ENCODE measurements at regions not wholly inside any gene's neighbourhood (a gene's known extent, or its start where the extent isn't known, plus 50 kb on each side); places are given as distances from the start of the nearest gene placed in this dataset.

DNA sequence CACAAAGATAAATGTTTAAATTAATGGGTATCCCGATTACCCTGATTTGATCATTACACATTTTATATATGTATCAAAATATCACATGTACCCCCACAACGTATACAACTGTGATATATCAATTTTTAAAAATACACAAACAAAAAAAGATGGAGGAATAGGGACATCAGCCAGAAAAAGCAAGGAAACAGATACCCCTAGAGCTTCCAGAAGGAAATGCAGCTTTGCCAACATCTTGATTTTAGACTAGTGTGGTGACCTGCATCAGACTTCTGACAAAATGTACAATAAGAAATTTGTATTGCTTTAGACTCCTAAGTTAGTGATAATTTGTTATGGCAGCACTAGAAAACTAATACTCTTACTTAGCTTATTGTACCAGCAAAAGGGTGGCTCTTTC lies 483.8 kb downstream of the TUSC7 start:
- Histone ChIP-seq H3K27me3 (ENCODE audit: insufficient read depth, low read depth) (no peaks in the 10 kb centered on the region), H3K4me2 (no peak overlapping the region), H4K20me1 (ENCODE audit: insufficient read depth) (no peaks in the 10 kb centered on the region), H3K4me1 (ENCODE audit: low read depth, poor library complexity, severe bottlenecking) (no peaks in the 10 kb centered on the region), H3K79me2 (ENCODE audit: insufficient read depth, low read depth) (no peaks in the 10 kb centered on the region), H2AFZ (ENCODE audit: low read depth) (no peak overlapping the region), H3K27ac (no peak overlapping the region), H3K4me3 (IDR thresholded peaks at IDR 0.05; ENCODE audit: insufficient read depth, low read depth, low read length) (no peak overlapping the region), H3K9ac (no peak overlapping the region), H3K36me3 (ENCODE audit: insufficient read depth) (no peaks in the 10 kb centered on the region)
- TF ChIP-seq, protein P1, sequence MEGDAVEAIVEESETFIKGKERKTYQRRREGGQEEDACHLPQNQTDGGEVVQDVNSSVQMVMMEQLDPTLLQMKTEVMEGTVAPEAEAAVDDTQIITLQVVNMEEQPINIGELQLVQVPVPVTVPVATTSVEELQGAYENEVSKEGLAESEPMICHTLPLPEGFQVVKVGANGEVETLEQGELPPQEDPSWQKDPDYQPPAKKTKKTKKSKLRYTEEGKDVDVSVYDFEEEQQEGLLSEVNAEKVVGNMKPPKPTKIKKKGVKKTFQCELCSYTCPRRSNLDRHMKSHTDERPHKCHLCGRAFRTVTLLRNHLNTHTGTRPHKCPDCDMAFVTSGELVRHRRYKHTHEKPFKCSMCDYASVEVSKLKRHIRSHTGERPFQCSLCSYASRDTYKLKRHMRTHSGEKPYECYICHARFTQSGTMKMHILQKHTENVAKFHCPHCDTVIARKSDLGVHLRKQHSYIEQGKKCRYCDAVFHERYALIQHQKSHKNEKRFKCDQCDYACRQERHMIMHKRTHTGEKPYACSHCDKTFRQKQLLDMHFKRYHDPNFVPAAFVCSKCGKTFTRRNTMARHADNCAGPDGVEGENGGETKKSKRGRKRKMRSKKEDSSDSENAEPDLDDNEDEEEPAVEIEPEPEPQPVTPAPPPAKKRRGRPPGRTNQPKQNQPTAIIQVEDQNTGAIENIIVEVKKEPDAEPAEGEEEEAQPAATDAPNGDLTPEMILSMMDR (conservative IDR thresholded peaks at IDR 0.05; ENCODE audit: low read depth, low read length), result no peak

DNA sequence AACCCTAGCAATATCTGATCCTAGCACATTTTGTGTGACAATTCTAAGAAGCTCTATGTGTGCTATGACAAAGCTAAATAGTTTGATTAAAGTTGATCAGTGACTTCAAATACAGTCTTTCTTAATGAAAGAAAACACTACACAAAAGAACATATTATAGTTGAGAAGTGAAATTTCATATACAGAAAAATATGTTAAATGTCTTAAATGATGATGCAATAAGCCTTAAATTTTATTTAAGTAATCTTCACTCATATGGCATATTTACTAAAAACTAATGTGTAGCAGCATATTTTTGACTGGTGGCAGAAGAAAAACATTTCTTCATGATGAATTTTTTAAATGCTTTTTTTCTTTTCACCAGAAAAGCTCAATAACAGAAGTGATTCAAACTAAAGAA lies 485.5 kb downstream of the TUSC7 start:
- Histone ChIP-seq H3K36me3 (ENCODE audit: insufficient read depth) (no peaks in the 10 kb centered on the region), H3K4me2 (no peak overlapping the region), H3K4me1 (ENCODE audit: low read depth, poor library complexity, severe bottlenecking) (no peaks in the 10 kb centered on the region), H3K9ac (no peak overlapping the region), H2AFZ (ENCODE audit: low read depth) (no peak overlapping the region), H3K79me2 (ENCODE audit: insufficient read depth, low read depth) (no peaks in the 10 kb centered on the region), H3K27me3 (ENCODE audit: insufficient read depth, low read depth) (no peaks in the 10 kb centered on the region), H3K4me3 (IDR thresholded peaks at IDR 0.05; ENCODE audit: insufficient read depth, low read depth, low read length) (no peak overlapping the region), H4K20me1 (ENCODE audit: insufficient read depth) (no peaks in the 10 kb centered on the region), H3K27ac (no peak overlapping the region)
- TF ChIP-seq, protein P1 (conservative IDR thresholded peaks at IDR 0.05; ENCODE audit: low read depth, low read length), result no peak

DNA sequence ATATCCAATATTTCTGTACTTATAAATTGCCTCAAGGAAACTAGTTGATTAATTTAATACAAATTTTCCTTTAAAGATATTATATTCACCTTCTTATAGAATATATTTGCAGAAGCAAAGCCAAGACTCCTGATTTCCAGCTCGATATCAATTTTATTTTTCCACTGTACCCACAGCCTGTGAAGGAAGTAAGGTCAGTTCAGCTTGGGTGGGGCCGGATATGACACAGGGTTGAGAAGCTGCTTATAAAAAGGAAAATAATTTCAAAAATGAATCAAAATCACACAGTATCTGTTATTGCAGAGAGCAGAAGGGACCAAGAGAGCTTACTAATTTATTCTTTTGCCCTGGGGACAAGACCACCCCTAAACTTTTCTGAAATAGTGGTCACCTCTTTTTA lies 491.4 kb downstream of the TUSC7 start:
- H3K27ac ChIP-seq, result no peak overlapping the region
- no peaks in the 10 kb centered on the region for H4K20me1 ChIP-seq (ENCODE audit: insufficient read depth)
- no peaks in the 10 kb centered on the region for H3K36me3 ChIP-seq (ENCODE audit: insufficient read depth)
- TF ChIP-seq, protein P1 (conservative IDR thresholded peaks at IDR 0.05; ENCODE audit: low read depth, low read length), result no peak
- H3K79me2 ChIP-seq (ENCODE audit: insufficient read depth, low read depth), result no peaks in the 10 kb centered on the region
- H2AFZ ChIP-seq (ENCODE audit: low read depth), result no peak overlapping the region
- H3K4me3 ChIP-seq (IDR thresholded peaks at IDR 0.05; ENCODE audit: insufficient read depth, low read depth, low read length), result no peak overlapping the region
- H3K4me2 ChIP-seq, result no peak overlapping the region
- H3K9ac ChIP-seq, result no peak overlapping the region
- H3K27me3 ChIP-seq (ENCODE audit: insufficient read depth, low read depth), result no peaks in the 10 kb centered on the region
- no peaks in the 10 kb centered on the region for H3K4me1 ChIP-seq (ENCODE audit: low read depth, poor library complexity, severe bottlenecking)

DNA sequence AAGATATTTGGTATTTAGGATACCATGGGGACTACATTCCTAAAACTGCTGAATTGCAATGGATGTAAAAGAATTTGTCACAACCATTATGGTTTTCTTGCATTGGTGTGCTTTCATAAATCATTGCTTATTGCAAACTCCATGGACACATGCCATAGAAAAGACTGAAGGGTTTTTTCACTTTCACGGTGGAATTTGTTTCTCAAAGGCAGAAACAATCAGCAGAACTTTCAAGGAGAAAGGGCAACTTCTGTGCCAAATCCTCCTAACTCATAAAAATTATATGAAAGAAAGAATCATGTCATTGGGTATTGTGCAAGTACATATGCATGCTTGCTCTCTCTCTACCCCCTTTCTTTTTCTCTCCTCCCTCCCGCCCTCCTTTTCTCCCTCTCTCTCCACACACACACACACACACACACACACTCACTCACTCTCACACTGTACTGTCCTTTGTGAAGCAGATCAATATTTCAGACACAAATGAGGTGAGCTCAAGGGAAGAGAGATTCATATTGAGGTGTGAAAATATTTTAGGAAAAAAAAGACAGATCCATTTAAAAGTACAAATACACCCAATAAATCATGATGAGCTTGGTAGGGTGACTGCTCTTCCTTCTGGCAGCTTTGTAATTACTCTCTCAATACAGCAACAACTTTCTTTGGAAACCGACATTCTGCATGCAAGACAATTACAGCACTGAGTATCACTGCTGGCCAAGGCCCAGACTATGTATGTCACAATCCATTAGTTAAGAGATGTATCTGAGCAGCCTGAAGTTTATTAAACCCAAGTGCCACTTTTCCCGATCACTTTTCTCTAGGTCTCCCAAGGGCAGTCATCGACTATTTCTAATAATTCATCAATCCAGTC lies 492.6 kb downstream of the TUSC7 start:
- H3K4me1 ChIP-seq (ENCODE audit: low read depth, poor library complexity, severe bottlenecking), result no peaks in the 10 kb centered on the region
- no peaks in the 10 kb centered on the region for H3K79me2 ChIP-seq (ENCODE audit: insufficient read depth, low read depth)
- no peak overlapping the region for H3K4me3 ChIP-seq (IDR thresholded peaks at IDR 0.05; ENCODE audit: insufficient read depth, low read depth, low read length)
- no peaks in the 10 kb centered on the region for H4K20me1 ChIP-seq (ENCODE audit: insufficient read depth)
- no peak overlapping the region for H3K9ac ChIP-seq
- TF ChIP-seq, protein P1 (conservative IDR thresholded peaks at IDR 0.05; ENCODE audit: low read depth, low read length), result no peak
- no peak overlapping the region for H2AFZ ChIP-seq (ENCODE audit: low read depth)
- no peaks in the 10 kb centered on the region for H3K36me3 ChIP-seq (ENCODE audit: insufficient read depth)
- no peak overlapping the region for H3K4me2 ChIP-seq
- no peak overlapping the region for H3K27ac ChIP-seq
- H3K27me3 ChIP-seq (ENCODE audit: insufficient read depth, low read depth), result no peaks in the 10 kb centered on the region

Data from KMS-11 (cell line).